Central memory CD4-positive, alpha-beta T cell (primary cell): ENCODE measurements at regions not wholly inside any gene's neighbourhood (a gene's known extent, or its start where the extent isn't known, plus 50 kb on each side); places are given as distances from the start of the nearest gene placed in this dataset.
"Not testable (repeated sequence)": the region's sequence is repeated elsewhere in the genome, so short reads cannot be mapped to it uniquely, and the experiment has no call there.

ENCODE experiments used
- DNase-seq: peaks from one replicate; pipeline ENCODE4 v3.0.0; 2022

GRCh38 chr3:72032441-72033135 is 247.6 kb upstream of the PROK2 start:
- no peak for DNase-seq

GRCh38 chr3:72031581-72031980 is 246.6 kb upstream of the PROK2 start:
- DNase-seq, result no peak

GRCh38 chr3:72030296-72030695 is 245.3 kb upstream of the PROK2 start:
- DNase-seq, result not testable (repeated sequence)

- not testable (repeated sequence) for DNase-seq
Observed at GRCh38 chr3:72028726-72029125, 243.8 kb upstream of the PROK2 start.

GRCh38 chr3:72028307-72028706 is 243.4 kb upstream of the PROK2 start:
- not testable (repeated sequence) for DNase-seq

- not testable (repeated sequence) for DNase-seq
Observed at GRCh38 chr3:72027728-72028127, 242.8 kb upstream of the PROK2 start.

GRCh38 chr3:72022027-72022426 is 237.1 kb upstream of the PROK2 start:
- no peak for DNase-seq

- DNase-seq, result no peak
Observed at GRCh38 chr3:72021531-72021930, 236.6 kb upstream of the PROK2 start.

- no peak for DNase-seq
Observed at GRCh38 chr3:72018343-72018984, 233.5 kb upstream of the PROK2 start.

- no peak for DNase-seq
Observed at GRCh38 chr3:72017935-72018334, 233.0 kb upstream of the PROK2 start.

- DNase-seq, result no peak
Observed at GRCh38 chr3:72017311-72017710, 232.4 kb upstream of the PROK2 start.

GRCh38 chr3:72015463-72015862 is 230.5 kb upstream of the PROK2 start:
- no peak for DNase-seq

- no peak for DNase-seq
Observed at GRCh38 chr3:72013084-72013483, 228.1 kb upstream of the PROK2 start.

GRCh38 chr3:72012363-72012762 is 227.4 kb upstream of the PROK2 start:
- no peak for DNase-seq

- no peak for DNase-seq
Observed at GRCh38 chr3:72011485-72011884, 226.5 kb upstream of the PROK2 start.

GRCh38 chr3:72009851-72010443 is 225.0 kb upstream of the PROK2 start:
- no peak for DNase-seq

GRCh38 chr3:72008226-72008996 is 223.5 kb upstream of the PROK2 start:
- DNase-seq, result no peak

- DNase-seq, result no peak
Observed at GRCh38 chr3:72006631-72007556, 221.9 kb upstream of the PROK2 start.

- DNase-seq, result no peak
Observed at GRCh38 chr3:72004749-72005292, 219.9 kb upstream of the PROK2 start.

- no peak for DNase-seq
Observed at GRCh38 chr3:72003936-72004335, 219.0 kb upstream of the PROK2 start.

- DNase-seq, result no peak
Observed at GRCh38 chr3:72001758-72002157, 216.8 kb upstream of the PROK2 start.
